22Rv1 (cell line): ENCODE measurements at regions not wholly inside any gene's neighbourhood (a gene's known extent, or its start where the extent isn't known, plus 50 kb on each side); places are given as distances from the start of the nearest gene placed in this dataset.

ENCODE experiments used
- CTCF ChIP-seq: fragments of 450-650 bp; IDR thresholded peaks from 2 replicates; pipeline ENCODE4 v1.5.1; 2017; ENCODE audit warnings: mild to moderate bottlenecking
- ZFX ChIP-seq: fragments of 450-650 bp; IDR thresholded peaks from 2 replicates; pipeline ENCODE4 v1.6.1; 2017; ENCODE audit warnings: antibody characterized with exemption, borderline replicate concordance

- TF ChIP-seq CTCF: no peak
- TF ChIP-seq ZFX: no peak
Measured at GRCh38 chr10:117661316-117661715, 118.8 kb downstream of the EMX2 start.
